HL-60 (cell line): ENCODE measurements at regions not wholly inside any gene's neighbourhood (a gene's known extent, or its start where the extent isn't known, plus 50 kb on each side); places are given as distances from the start of the nearest gene placed in this dataset.

Experiments used
- DNase-seq, 2 experiments: peaks; one replicate each; pipeline ENCODE4 v3.0.0-alpha.2; 2010 to 2020; ENCODE audit warnings: low read depth in 1 of 2, low spot score in 1 of 2
- H3K27ac ChIP-seq: fragments of 250-450 bp; sonication (Bioruptor Pico); replicated peaks from 2 replicates; pipeline ENCODE4 v1.5.1; 2020; ENCODE audit warnings: mild to moderate bottlenecking, moderate library complexity
- H3K27me3 ChIP-seq: fragments of 250-450 bp; sonication (Bioruptor Pico); 2 replicates; pipeline ENCODE4 v1.5.1; 2021; ENCODE audit warnings: mild to moderate bottlenecking, moderate library complexity; ENCODE audit not compliant: insufficient read depth, poor library complexity, severe bottlenecking
- H3K4me3 ChIP-seq: replicated peaks from 2 replicates; pipeline ENCODE4 v1.5.1; 2011; ENCODE audit warnings: mild to moderate bottlenecking, control low read depth, low read length; ENCODE audit not compliant: insufficient read depth
- GABPA ChIP-seq: IDR thresholded peaks from 2 replicates; pipeline ENCODE4 v1.6.1; 2012; ENCODE audit warnings: low read depth
- POLR2AphosphoS5 ChIP-seq: IDR thresholded peaks from 2 replicates; pipeline ENCODE4 v1.6.1; 2012; ENCODE audit warnings: low read depth
- SPI1 ChIP-seq: IDR thresholded peaks from 2 replicates; pipeline ENCODE4 v1.6.1; 2012; ENCODE audit warnings: low read depth, mild to moderate bottlenecking, borderline replicate concordance
- TF ChIP-seq, protein P1 (sequence below): IDR thresholded peaks from one replicate; pipeline ENCODE4 v1.5.1; 2011; ENCODE audit warnings: low read length, control low read depth, inconsistent platforms; ENCODE audit not compliant: insufficient read depth
- TF ChIP-seq, protein P2 (sequence below): IDR thresholded peaks from 2 replicates; pipeline ENCODE4 v1.6.1; 2012; ENCODE audit warnings: low read depth; ENCODE audit not compliant: insufficient replicate concordance

DNA sequence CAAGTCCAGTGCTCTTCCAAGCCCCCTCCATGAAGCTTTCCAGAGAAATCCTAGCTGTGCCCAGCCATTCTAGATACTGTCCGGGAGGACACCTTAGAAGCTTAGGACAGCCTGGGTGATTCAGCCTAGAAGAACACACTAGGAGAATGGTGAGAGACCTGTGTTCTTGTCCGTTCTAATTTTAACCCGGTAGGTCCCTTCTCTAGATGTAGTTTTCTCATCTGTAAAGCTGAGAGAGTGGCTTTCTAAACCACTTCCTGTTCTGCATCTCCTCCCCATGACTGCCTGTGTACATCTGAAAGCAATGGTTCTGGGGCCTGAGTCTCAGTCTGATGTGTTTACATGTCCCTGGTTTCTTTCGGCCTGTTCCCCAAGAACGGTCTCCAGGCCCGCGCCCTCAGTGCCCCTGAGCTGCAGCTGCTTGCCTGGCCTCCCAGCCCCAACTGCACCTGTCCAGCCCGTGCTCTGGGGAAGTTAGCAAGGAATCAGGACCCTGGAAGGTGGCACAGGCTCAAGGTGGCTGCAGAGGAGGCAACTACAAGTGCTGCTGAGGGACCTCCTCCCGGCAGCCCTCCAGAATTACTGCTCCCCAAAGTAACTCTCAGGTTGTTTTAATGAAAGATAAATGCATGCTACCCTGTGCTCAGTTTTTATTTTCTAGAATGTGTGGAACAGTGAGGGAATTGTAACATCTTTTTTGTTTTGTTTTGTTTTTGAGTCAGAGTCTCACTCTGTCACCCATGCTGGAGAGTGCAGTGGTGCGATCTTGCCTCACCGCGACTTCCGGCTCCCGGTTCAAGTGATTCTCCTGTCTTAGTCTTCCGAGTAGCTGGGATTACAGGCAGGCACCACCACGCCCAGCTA, 105.9 kb downstream of the LBH start:
- DNase-seq: peak in 1 of 2 experiments; percentile 20

DNA sequence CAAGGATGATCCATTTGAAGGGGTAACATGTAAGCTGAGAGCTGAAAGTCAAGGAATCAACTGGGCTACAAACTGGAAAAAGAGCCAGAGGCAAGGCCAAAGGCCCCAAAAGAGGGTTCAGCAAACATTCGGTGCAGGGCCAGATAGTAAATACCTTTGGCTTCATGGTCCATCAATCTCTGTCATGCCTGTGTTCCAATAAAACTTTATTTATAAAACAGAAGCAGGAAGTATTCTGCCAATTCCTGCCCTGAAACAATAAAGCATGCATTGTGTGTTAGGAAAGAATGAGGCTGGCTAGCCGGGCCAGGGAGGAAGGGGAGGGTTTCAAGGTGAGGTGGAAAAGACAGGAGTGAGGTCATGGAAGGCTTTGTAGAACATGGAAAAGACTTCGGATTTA, 107.1 kb downstream of the LBH start:
- no peak for DNase-seq
- Histone ChIP-seq H3K27ac (no peak overlapping the region), H3K4me3 (no peak overlapping the region), H3K27me3 (no peaks in the 10 kb centered on the region)
- TF ChIP-seq POLR2AphosphoS5: no peak
- TF ChIP-seq SPI1: no peak
- TF ChIP-seq, protein P1, sequence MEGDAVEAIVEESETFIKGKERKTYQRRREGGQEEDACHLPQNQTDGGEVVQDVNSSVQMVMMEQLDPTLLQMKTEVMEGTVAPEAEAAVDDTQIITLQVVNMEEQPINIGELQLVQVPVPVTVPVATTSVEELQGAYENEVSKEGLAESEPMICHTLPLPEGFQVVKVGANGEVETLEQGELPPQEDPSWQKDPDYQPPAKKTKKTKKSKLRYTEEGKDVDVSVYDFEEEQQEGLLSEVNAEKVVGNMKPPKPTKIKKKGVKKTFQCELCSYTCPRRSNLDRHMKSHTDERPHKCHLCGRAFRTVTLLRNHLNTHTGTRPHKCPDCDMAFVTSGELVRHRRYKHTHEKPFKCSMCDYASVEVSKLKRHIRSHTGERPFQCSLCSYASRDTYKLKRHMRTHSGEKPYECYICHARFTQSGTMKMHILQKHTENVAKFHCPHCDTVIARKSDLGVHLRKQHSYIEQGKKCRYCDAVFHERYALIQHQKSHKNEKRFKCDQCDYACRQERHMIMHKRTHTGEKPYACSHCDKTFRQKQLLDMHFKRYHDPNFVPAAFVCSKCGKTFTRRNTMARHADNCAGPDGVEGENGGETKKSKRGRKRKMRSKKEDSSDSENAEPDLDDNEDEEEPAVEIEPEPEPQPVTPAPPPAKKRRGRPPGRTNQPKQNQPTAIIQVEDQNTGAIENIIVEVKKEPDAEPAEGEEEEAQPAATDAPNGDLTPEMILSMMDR: no peak
- TF ChIP-seq, protein P2, sequence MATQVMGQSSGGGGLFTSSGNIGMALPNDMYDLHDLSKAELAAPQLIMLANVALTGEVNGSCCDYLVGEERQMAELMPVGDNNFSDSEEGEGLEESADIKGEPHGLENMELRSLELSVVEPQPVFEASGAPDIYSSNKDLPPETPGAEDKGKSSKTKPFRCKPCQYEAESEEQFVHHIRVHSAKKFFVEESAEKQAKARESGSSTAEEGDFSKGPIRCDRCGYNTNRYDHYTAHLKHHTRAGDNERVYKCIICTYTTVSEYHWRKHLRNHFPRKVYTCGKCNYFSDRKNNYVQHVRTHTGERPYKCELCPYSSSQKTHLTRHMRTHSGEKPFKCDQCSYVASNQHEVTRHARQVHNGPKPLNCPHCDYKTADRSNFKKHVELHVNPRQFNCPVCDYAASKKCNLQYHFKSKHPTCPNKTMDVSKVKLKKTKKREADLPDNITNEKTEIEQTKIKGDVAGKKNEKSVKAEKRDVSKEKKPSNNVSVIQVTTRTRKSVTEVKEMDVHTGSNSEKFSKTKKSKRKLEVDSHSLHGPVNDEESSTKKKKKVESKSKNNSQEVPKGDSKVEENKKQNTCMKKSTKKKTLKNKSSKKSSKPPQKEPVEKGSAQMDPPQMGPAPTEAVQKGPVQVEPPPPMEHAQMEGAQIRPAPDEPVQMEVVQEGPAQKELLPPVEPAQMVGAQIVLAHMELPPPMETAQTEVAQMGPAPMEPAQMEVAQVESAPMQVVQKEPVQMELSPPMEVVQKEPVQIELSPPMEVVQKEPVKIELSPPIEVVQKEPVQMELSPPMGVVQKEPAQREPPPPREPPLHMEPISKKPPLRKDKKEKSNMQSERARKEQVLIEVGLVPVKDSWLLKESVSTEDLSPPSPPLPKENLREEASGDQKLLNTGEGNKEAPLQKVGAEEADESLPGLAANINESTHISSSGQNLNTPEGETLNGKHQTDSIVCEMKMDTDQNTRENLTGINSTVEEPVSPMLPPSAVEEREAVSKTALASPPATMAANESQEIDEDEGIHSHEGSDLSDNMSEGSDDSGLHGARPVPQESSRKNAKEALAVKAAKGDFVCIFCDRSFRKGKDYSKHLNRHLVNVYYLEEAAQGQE: no peak
- TF ChIP-seq GABPA: no peak

More for the DNA sequence above, 105.9 kb downstream of the LBH start:
- H3K27ac ChIP-seq: no peak overlapping the region
- TF ChIP-seq, protein P2: no peak
- TF ChIP-seq SPI1 (peak; percentile 82; the same call in 1 of the 2 replicates), GABPA (no peak), POLR2AphosphoS5 (no peak)
- TF ChIP-seq, protein P1: no peak
- H3K27me3 ChIP-seq: no peaks in the 10 kb centered on the region
- H3K4me3 ChIP-seq: no peak overlapping the region

DNA sequence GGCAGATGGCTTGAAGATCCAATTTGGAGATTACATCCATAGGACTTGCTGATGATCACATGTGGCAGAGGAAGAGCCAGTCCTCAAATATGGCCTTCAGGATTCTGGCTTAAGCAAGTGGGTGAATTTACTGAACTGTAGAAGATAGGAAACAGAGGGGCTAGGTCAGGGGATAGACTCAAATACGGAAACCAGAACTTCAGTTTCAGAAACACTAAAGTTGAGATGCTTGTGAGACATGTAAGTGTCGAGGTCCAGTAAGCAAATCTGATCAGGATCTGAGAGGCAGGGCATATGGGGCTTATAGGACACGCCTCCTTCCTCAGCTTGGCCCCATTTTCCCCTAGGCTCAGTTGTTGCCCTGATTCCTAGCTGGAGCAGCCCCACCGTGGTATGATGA, 107.7 kb downstream of the LBH start:
- H3K27ac ChIP-seq: no peak overlapping the region
- H3K27me3 ChIP-seq: no peaks in the 10 kb centered on the region
- no peak overlapping the region for H3K4me3 ChIP-seq
- TF ChIP-seq GABPA: no peak
- DNase-seq: no peak

DNA sequence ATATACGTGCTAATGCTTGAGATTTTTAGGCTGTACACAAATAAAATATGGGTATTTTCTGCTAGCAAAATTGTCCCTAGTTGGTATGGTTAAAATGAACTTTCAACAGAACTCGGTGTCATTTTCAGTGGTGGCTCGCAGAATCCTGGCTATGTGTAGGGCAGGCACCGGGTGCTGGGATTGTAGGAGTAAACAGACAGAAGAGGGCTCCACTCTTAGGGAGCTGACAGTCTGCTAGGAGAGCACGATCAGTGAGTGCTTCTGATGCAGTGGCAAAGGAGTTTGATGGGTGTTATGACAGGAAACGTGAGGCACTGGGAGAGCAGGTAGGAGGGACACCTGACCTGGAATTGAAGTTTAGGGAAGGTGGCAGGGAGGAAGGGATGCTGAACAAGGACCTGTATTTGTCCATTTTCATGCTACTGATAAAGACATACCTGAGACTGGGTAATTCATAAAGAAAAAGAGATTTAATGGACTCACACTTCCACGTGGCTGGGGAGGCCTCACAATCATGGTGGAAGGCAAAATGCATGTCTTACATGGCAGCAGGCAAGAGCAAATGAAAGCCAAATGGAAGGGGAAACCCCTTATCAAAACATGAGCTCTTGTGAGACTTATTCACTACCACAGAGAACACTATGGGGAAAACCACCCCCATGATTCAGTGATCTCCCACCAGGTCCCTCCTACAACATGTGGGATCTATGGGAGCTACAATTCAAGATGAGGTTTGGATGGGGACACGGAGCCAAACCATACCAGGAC, 105.4 kb upstream of the LCLAT1 start:
- TF ChIP-seq, protein P2: no peak
- no peak for TF ChIP-seq POLR2AphosphoS5
- no peak overlapping the region for H3K27ac ChIP-seq
- no peak overlapping the region for H3K4me3 ChIP-seq
- no peak for DNase-seq
- no peaks in the 10 kb centered on the region for H3K27me3 ChIP-seq
